Calu3 (cell line): ENCODE measurements at regions not wholly inside any gene's neighbourhood (a gene's known extent, or its start where the extent isn't known, plus 50 kb on each side); places are given as distances from the start of the nearest gene placed in this dataset.

Source experiments
- BruUV-seq: library from RNA; stranded (reverse); fragments of 400-500 nt; replicated peaks from 2 replicates; lab custom pipeline; 2021; lab: Mats Ljungman, UMichigan
- CTCF ChIA-PET: fragments of 300-600 bp; sonication (Branson Sonifier 250); formaldehyde crosslinking; loops from one replicate; lab custom pipeline; 2022; ENCODE audit warnings: antibody characterized with exemption; lab: Charles Lee
- DNase-seq: peaks from one replicate; pipeline ENCODE4 v3.0.0; 2022
- H3K27ac Mint-ChIP-seq: one replicate; pipeline ENCODE4 v1.8.0; 2022; ENCODE audit warnings: mixed read lengths; ENCODE audit not compliant: unreplicated experiment
- H3K27me3 Mint-ChIP-seq: one replicate; pipeline ENCODE4 v1.8.0; 2022; ENCODE audit warnings: mixed read lengths; ENCODE audit not compliant: unreplicated experiment
- H3K36me3 Mint-ChIP-seq: one replicate; pipeline ENCODE4 v1.8.0; 2022; ENCODE audit warnings: mild to moderate bottlenecking, moderate library complexity, mixed read lengths; ENCODE audit not compliant: insufficient read depth, unreplicated experiment
- H3K4me1 Mint-ChIP-seq: one replicate; pipeline ENCODE4 v1.8.0; 2022; ENCODE audit warnings: mild to moderate bottlenecking, low read depth, mixed read lengths; ENCODE audit not compliant: unreplicated experiment
- H3K4me3 Mint-ChIP-seq: one replicate; pipeline ENCODE4 v1.8.0; 2022; ENCODE audit warnings: mild to moderate bottlenecking, low read depth, moderate library complexity, mixed read lengths; ENCODE audit not compliant: unreplicated experiment
- H3K9me3 Mint-ChIP-seq: one replicate; pipeline ENCODE4 v1.8.0; 2022; ENCODE audit warnings: low read depth, mixed read lengths; ENCODE audit not compliant: unreplicated experiment
- intact Hi-C: fragments of 100-400 bp; cut with micrococcal nuclease; formaldehyde crosslinking; loops from one replicate; pipeline ENCODE4 v1.10.0; 2022; ENCODE audit not compliant: unreplicated experiment
- TF ChIP-seq, protein P1 (sequence below): fragments of 200-600 bp; IDR thresholded peaks from one replicate; pipeline ENCODE4 v1.8.0; 2022; ENCODE audit warnings: antibody characterized with exemption; ENCODE audit not compliant: unreplicated experiment

DNA sequence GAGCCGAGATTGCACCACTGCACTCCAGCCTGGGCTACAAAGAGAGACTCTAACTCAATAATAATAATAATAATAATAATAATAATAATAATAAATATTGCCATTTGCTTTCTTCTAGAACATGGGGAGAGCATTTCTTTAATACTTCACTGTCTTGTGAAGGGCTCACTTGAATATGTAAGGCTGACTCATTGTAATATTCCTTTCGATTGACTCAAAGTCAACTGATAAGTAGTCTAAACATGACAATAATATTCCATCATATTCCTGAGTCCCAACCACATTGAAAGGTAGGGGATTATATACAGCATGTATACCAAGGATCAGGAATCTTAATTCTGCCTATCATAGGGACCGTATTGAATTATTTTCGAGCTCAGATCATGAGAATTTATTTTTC, 949.2 kb downstream of the DSC3 start:
- no peak for DNase-seq
- intact Hi-C loops = no loop called here
- CTCF ChIA-PET = no interaction called here
- BruUV-seq = no TSS peak
- Mint-ChIP-seq H3K36me3 (peaks cover 5% of the 10 kb centered on the region), H3K27me3 (no peaks in the 10 kb centered on the region), H3K4me1 (peaks cover 8% of the 10 kb centered on the region), H3K4me3 (no peak overlapping the region), H3K27ac (no peak overlapping the region), H3K9me3 (no peaks in the 10 kb centered on the region)
- TF ChIP-seq, protein P1, sequence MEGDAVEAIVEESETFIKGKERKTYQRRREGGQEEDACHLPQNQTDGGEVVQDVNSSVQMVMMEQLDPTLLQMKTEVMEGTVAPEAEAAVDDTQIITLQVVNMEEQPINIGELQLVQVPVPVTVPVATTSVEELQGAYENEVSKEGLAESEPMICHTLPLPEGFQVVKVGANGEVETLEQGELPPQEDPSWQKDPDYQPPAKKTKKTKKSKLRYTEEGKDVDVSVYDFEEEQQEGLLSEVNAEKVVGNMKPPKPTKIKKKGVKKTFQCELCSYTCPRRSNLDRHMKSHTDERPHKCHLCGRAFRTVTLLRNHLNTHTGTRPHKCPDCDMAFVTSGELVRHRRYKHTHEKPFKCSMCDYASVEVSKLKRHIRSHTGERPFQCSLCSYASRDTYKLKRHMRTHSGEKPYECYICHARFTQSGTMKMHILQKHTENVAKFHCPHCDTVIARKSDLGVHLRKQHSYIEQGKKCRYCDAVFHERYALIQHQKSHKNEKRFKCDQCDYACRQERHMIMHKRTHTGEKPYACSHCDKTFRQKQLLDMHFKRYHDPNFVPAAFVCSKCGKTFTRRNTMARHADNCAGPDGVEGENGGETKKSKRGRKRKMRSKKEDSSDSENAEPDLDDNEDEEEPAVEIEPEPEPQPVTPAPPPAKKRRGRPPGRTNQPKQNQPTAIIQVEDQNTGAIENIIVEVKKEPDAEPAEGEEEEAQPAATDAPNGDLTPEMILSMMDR = no peak

DNA sequence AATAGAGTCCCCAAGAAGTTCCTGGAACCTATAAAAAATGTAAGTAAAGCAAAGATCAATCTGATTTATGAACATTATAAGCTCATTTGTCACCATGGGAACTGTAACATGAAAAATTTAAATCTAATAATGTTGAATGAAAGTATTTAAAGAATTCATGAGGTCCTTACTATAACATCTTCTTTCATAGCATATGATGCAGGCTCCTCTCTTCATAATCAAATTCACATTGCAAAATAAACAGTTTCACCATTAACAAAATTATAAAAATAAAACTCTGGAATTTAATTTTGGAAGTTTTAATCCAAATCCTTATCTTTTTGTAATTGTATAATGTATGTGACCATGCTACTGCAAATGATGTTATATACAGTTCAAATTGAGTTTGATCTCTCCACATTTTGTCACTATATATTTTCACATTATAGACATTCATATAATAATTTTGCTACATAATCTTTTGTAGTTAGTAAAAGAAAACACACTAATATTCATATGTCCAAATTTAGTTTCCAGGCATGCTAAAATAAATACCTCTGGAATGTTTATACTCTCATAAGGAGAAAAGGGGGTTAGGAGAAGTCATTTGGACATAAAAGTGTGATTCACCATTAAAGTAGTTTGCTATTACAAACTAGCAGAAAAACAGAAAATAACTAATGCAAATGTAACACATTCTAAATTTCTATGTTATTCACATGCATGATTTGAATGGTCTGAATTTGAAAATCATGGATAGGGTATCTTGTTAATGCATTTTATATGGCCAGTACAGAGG, 954.1 kb downstream of the DSC3 start:
- H3K27me3 Mint-ChIP-seq = no peaks in the 10 kb centered on the region
- no peak overlapping the region for H3K4me3 Mint-ChIP-seq
- no peak overlapping the region for H3K27ac Mint-ChIP-seq
- no TSS peak for BruUV-seq
- TF ChIP-seq, protein P1 = no peak
- no peaks in the 10 kb centered on the region for H3K36me3 Mint-ChIP-seq
- DNase-seq = no peak
- intact Hi-C loops = no loop called here
- H3K4me1 Mint-ChIP-seq = no peaks in the 10 kb centered on the region
- CTCF ChIA-PET = no interaction called here
- H3K9me3 Mint-ChIP-seq = no peaks in the 10 kb centered on the region

DNA sequence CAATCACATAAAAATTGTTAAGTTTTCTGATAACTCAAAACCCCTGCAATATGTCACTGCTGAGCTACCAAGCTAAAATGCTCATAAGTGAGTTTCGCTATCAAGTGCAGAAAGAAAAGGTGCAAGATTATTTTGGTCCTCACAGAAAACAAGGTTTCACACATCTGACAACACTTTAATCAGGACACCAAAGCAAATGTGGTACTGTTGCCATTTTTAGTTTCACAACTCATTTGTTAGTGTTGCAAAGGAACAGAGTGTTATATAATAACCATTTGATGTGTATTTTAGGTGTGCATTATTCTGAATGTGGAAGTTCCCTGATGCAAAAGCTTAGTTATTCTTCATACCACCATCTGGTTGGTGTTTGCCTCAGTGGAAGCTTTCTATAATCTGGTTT, 956.2 kb downstream of the DSC3 start:
- Mint-ChIP-seq H3K4me3 (no peak overlapping the region), H3K36me3 (no peaks in the 10 kb centered on the region), H3K27ac (no peak overlapping the region), H3K9me3 (peaks cover 2% of the 10 kb centered on the region), H3K4me1 (no peaks in the 10 kb centered on the region), H3K27me3 (no peaks in the 10 kb centered on the region)
- intact Hi-C loops = no loop called here
- DNase-seq = no peak
- no TSS peak for BruUV-seq
- TF ChIP-seq, protein P1 = no peak
- CTCF ChIA-PET = no interaction called here

DNA sequence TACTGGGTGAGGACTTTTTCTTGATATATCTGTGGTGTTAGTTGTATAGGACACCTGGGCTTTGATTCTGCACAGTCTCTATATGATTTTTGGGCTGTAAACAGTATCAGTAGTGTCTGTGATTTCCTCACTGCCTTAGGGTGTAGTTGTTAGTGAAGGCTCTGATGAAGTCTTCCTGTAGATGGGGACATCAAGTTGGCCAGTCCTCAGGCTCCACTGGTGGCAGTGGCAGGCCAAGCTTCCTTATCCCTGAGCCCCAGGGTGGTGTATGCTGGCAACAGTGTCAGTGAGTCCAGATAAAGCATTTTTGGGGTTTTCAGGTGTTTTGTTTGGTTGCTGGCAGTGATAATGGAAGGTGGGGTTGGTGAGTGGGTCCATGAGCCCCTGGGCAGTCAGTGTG, 961.4 kb downstream of the DSC3 start:
- TF ChIP-seq, protein P1 = no peak
- no peak for DNase-seq
- Mint-ChIP-seq H3K27ac (no peak overlapping the region), H3K27me3 (no peaks in the 10 kb centered on the region), H3K4me1 (no peaks in the 10 kb centered on the region), H3K4me3 (no peak overlapping the region), H3K36me3 (no peaks in the 10 kb centered on the region), H3K9me3 (peaks cover 10% of the 10 kb centered on the region)
- intact Hi-C loops = no loop called here
- BruUV-seq = no TSS peak
- CTCF ChIA-PET = no interaction called here
